T47D (cell line): ENCODE measurements at regions not wholly inside any gene's neighbourhood (a gene's known extent, or its start where the extent isn't known, plus 50 kb on each side); places are given as distances from the start of the nearest gene placed in this dataset.

Experiments used
- DNase-seq, 2 experiments: peaks; one replicate each; pipeline versions ENCODE4 v3.0.0 to v3.0.0-alpha.2; 2011 to 2012; ENCODE audit warnings: low read depth in 1 of 2, low spot score in 1 of 2
- JUND ChIP-seq: IDR thresholded peaks from 2 replicates; pipeline ENCODE4 v1.6.1; 2012; ENCODE audit warnings: low read depth
- in situ Hi-C: cut with HindIII; loops from 2 replicates; pipeline ENCODE4 v1.10.0; 2016; ENCODE audit warnings: low sequenced_read_pairs, low pct_unique_long_range_greater_than_20kb

DNA sequence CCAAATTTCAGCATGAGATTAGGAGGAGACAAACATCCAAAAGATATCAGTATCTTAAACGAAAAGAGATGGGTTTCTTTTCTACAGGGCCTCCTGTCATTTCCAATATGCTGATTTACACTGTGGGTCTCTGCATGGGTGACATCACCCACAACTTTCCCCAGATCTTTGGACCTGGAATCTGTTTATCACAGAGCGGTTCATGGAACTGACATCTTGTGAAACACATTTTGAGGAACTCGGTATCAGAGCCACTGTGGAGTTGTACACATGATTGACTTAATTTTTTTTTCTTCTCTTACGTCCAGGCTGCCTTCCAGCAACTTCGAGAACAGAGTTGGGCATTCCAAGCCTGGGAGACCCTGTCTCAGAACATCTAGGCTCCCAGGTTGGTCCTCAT is 80.2 kb upstream of the SERP2 start:
- no peak for DNase-seq
- in situ Hi-C loops: no loop called here
- no peak for TF ChIP-seq JUND

DNA sequence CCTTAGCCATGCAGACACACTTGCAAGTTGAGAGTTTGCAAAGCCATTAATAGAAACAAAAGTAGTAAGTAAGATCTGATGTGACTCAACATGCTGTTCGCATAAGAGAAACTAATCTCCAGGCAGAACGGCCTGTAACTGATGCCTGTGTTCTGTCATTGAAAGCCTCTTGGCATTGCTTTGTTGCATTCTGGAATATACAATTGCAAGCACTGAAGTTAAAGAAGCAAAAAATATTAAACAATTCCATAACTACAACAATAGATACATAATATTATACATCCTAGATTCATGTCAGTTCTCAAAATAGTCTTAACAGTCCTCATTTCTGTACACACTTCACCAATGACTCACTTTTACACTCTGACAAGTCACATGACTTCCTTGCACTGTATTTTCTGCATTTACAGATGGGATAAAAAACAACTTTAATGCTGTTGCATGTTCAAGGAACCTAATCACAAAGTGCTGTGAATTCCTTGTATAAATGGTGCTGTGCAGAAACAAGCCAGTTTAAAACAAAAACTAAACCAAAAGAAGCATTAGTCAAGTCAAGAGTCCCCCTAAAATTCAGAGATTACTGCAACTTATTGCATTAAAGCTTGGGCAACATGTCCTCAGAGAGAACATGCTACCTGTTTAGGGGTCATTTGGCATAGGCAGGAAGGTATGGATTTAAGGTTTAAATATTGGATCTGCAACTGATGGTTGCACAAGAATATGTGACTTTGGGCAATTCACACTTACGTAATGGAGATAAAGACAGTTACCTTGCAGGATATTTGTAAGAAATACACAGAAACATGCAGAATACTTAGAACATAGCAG is 79.5 kb upstream of the SERP2 start:
- TF ChIP-seq JUND: no peak
- in situ Hi-C loops: no loop called here
- no peak for DNase-seq

DNA sequence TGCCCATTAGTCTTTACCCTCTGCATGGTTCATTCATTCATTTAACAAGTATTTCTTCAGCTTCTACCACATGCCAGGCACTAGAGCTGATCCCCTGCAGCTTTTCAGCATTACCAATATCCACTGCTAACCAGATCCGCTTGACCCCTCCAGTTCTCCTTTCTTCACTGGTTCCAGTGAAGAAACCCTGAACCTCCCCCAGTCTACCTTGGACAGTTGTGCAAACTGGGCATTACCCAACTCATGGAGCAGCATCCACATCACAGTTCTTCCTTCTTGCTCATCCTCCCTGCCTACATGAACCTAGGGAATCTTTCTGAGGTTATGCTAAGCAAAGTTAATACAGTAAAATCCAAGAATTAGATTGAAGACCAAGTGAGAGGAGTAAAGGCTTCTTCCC is 78.7 kb upstream of the SERP2 start:
- in situ Hi-C loops: no loop called here
- no peak for DNase-seq
- TF ChIP-seq JUND: no peak

DNA sequence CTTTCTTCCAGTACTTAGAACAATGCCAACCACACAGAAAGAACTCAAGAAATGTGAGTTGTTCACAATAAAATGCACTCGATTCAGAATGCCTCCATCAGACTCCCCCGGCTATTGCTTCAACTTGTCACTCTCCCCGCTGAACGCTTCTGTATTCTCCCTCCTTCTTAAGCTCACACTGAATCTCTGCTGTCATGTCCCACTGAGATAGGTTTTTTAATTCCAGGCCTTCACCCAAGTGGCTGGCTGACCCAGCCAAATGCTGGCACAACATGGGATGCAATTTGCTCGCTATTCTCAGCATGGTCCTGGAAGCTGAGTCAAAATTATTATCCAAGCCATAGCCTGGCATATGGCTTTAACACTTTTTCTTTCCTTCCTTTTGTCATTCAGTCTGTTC is 76.8 kb upstream of the SERP2 start:
- in situ Hi-C loops: no loop called here
- no peak for TF ChIP-seq JUND
- DNase-seq: no peak

DNA sequence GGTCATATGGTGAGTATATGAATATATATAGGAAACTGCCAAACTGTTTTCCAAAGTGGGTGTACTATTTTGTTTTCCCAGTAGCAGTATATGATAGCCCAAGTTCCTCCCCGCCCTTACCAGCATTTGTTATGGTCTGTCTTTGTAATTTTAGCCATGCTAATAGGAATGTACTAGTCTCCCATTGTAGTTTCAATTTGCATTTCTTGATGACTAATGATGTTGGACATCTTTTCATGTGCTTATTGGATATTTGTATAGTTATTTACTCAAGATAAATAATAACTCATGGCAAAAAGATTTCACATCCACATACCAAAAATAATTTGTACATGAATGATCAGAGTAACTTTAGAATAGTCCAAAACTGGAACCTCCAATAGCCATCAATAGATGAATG is 75.3 kb upstream of the SERP2 start:
- in situ Hi-C loops: no loop called here
- TF ChIP-seq JUND: no peak
- no peak for DNase-seq

DNA sequence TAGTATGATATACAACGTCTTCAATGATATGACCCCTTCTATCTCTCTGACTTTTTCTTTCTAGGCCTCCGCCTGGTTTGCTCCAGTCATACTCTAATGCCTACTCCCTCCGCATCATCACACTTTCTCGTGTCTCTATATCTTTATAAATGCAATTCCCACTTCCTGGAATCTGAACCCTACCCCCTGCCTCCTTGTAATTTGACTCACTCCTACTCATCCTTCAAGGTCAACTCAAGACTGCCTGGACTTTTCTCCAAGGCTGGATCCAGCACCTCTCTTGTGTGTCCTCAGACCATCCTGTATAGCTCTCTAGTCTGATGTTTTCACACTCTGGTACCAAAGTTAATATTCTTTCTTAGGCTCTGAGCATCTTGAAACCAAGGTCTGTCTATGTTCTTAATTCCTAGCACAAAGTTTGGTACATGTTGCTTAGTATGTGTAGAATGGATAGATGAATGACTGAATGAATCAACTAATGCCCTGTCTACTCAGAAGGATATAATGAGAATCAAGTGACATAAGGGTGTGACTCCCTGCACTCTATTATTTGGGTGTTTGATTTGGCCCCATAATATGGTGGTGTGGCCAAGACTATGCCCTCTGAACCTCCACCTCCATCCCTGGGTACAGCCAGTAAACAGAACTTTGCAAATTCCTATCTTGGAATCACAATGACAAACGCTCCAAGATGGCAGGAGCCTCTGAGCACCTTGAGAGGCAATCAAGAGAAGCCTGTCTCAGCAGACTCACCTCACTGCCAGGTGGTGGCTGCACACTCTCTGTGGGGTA is 74.3 kb upstream of the SERP2 start:
- no peak for TF ChIP-seq JUND
- no peak for DNase-seq
- in situ Hi-C loops: no loop called here

DNA sequence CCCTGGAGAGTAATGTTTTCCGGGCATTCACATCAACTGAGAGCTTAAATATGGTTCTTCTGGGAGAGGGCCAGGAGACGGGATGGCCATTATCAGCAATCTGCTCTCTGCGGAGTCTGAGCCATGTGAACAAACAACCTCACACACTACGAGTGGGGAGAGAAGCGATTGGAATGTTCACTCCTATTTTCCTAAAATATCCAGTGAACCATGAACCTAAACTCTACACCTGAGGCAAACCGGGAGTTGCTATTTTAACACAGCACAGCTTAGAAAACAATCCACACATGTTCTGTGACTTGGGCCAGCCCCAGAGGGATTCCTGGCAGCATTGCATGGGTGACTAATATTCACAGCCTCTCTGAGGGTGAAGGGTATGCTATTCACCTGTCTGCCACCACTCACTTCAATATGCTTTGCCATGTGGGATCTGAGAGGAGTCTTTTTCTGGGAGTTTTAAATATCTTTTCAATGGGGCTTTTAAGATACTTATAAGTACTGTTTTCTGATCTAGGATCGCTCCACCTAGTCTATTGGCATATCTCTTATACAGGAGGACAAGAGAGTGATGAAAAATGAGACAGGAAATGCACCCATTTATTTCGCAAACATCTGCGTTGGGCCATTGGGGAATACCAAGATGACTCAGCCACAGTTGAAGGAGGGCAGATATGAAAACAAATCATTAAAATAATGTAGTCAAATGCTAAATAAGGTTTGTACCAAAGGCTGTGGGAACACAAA is 72.6 kb upstream of the SERP2 start:
- TF ChIP-seq JUND: no peak
- peak; percentile 12 to 37 for DNase-seq
- in situ Hi-C loops: no loop called here

DNA sequence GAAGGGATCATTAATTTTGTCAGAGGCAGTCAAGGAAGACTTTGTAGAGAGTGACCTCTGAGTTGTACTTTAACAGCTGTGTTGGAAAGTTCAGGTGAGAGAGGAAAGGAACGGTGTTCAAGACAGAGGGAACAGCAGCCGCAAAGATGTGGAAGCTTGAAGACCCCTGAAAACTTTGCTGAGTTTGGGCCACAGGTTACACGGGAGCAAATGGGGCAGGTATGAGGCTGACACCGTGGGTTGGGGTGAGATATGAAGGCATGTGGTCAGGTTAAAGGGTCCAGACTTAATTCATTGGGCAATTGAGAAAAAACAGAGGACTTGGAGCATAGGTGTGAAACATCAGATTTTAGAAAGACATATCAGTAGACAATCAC is 72.0 kb upstream of the SERP2 start:
- in situ Hi-C loops: no loop called here
- TF ChIP-seq JUND: no peak
- DNase-seq: no peak

DNA sequence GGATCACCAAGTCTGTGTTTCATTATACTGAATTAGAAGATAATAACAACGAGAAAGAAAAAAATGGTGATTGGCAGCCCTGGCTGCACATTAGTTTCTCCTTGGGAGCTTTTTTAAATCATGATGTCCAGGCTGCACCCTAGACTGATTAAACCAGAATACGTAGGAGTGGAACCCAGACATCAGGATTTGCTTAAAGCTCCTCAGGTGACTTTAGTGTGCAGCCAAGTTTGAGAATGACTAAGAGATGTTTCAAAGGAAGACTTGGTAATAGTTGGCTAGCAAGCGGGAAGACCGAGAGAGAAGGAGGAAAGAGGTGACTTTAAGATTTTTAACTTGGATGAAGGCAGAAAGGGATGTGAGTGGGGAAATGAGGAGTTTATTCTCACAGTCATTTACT is 71.4 kb upstream of the SERP2 start:
- no peak for DNase-seq
- TF ChIP-seq JUND: no peak
- in situ Hi-C loops: no loop called here

DNA sequence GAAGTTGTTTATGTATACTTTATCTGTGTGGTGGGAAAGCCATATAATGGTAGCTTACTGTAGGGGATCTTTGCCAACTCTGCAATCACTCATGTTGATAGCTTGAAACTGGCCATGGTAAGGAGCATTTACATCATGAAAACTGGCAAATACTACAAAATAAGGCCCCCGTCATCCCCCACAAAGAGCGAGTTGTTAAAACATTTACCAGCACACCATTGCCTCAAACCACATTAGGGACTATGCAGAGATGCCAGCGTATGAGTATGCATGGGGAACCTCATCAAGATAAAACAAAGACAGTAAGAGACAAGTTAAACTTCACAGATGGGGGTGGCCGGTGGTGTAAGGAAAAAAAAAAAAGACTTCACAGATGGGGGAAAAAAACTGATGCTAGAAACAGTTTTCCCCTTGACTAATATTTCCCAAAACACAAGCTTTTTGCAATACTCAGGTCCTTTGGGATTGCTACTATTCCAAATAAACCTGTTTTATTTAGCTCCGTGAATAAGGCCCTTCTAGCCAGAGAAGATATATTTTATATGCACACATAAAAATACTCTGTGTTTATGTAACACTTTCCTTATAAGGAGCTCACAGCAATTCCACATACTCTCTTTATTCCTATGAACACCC is 70.6 kb upstream of the SERP2 start:
- no peak for TF ChIP-seq JUND
- in situ Hi-C loops: no loop called here
- no peak for DNase-seq

DNA sequence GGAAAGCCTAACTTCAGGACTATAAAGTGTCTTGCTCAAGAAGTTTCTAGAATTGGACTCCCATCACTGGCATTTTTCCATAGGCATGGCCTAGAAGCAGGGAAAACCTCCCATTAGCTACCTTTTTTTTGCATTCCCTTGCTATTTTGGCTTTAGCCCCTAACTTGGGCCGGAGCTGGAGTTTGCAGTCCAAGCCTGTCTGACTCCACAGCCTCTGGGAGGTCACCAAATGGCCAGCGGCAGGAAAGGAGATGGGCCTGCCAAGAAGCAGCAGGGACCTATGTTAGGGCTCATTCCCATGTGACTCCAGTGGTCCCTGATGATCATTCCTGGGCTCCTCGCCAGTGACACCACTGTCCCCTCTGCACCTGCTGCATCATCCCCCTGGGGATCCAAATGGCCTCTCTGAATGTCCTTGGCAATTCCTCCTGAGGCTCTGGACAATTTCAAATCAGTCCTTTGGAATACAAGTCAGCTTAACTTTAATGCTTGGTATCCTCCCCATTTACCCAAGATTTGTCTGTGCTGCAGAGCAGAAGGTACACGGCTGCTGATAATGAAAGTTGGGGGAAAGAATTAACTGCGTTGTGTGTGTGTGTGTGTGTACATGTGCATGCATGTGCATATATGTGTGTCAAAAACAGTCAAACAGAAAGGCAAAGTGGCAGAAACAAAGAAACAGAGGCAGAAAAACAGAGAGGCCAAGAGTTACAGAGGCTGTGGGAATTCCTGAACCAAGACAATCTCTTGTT is 69.8 kb upstream of the SERP2 start:
- in situ Hi-C loops: no loop called here
- TF ChIP-seq JUND: no peak
- DNase-seq: no peak

DNA sequence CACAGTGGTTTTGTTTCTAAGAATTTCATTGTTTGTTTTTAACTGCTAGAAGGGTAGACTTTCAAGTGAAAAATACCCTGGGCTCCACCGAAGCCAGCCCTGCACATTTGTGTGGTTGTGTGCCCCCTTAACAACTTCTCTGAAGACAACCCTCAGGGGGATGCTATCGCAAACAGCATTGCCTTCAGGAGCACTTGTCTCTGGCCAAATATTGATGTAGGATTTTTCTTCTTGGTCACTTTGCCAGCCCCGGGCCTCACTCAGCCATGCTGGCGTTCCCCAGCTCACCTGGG is 69.2 kb upstream of the SERP2 start:
- in situ Hi-C loops: no loop called here
- no peak for DNase-seq
- TF ChIP-seq JUND: no peak
